Erythroblast (primary cell): ENCODE measurements at regions not wholly inside any gene's neighbourhood (a gene's known extent, or its start where the extent isn't known, plus 50 kb on each side); places are given as distances from the start of the nearest gene placed in this dataset.

ENCODE experiments used
- GATA1 ChIP-seq: IDR thresholded peaks from 2 replicates; pipeline ENCODE4 v1.6.1; 2011; ENCODE audit warnings: low read depth, mild to moderate bottlenecking, control low read depth, low read length, moderate library complexity
- POLR2A ChIP-seq: IDR thresholded peaks from 2 replicates; pipeline ENCODE4 v1.6.1; 2011; ENCODE audit warnings: mild to moderate bottlenecking, low read length

DNA sequence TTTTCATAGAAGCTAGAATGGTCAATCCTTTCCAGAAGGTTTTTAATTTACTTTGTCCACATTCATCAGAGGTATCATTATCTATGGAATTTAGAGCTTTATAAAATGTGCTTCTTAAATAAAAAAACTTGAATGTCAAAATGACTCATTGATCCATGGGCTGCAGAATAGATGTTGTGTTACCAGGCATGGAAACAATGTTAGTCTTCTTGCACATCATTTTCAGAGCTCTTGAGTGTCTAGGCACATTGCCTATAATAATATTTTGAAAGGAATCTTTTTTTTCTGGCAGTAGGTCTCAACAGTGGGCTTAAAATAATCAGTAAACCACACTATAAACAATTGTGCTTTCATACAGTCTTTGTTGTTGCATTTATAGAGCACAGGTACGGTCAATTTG, 200.3 kb downstream of the FAT4 start:
- no peak for TF ChIP-seq POLR2A
- TF ChIP-seq GATA1: no peak
